PC-3 (cell line): ENCODE measurements at regions not wholly inside any gene's neighbourhood (a gene's known extent, or its start where the extent isn't known, plus 50 kb on each side); places are given as distances from the start of the nearest gene placed in this dataset.

Experiments used
- EZH2 ChIP-seq: fragments of 300-600 bp; sonication (generic); IDR thresholded peaks from one replicate; pipeline ENCODE4 v1.6.1; 2017; ENCODE audit warnings: antibody characterized with exemption, mild to moderate bottlenecking, low read length; ENCODE audit not compliant: unreplicated experiment
- TF ChIP-seq, protein P1 (sequence below): fragments of 300-600 bp; sonication (generic); conservative IDR thresholded peaks from 2 replicates; pipeline ENCODE4 v1.5.1; 2017; ENCODE audit warnings: antibody characterized with exemption, low read depth, mild to moderate bottlenecking, low read length

DNA sequence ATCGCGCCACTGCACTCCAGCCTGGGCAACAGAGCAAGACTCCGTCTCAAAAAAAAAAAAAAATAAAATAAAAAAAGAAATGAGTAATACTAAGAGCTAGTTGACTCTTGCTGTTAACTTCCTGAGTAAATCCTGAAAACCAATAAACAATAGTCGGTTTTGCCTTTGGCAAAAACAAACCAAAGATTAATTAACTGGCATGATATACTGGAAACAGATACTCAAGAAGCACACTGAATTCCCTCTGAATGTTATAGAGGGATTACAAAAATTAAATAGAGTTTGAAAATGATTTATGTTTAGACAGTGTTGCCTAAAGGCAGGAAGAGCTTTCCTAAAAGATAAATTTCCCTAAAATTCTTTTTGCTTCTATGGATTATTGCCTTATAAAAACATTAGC, 1702.3 kb downstream of the STIM2 start:
- TF ChIP-seq, protein P1, sequence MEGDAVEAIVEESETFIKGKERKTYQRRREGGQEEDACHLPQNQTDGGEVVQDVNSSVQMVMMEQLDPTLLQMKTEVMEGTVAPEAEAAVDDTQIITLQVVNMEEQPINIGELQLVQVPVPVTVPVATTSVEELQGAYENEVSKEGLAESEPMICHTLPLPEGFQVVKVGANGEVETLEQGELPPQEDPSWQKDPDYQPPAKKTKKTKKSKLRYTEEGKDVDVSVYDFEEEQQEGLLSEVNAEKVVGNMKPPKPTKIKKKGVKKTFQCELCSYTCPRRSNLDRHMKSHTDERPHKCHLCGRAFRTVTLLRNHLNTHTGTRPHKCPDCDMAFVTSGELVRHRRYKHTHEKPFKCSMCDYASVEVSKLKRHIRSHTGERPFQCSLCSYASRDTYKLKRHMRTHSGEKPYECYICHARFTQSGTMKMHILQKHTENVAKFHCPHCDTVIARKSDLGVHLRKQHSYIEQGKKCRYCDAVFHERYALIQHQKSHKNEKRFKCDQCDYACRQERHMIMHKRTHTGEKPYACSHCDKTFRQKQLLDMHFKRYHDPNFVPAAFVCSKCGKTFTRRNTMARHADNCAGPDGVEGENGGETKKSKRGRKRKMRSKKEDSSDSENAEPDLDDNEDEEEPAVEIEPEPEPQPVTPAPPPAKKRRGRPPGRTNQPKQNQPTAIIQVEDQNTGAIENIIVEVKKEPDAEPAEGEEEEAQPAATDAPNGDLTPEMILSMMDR: no peak
- no peak for TF ChIP-seq EZH2
